IMR-90 (cell line): ENCODE measurements at regions not wholly inside any gene's neighbourhood (a gene's known extent, or its start where the extent isn't known, plus 50 kb on each side); places are given as distances from the start of the nearest gene placed in this dataset.

Source experiments
- CEBPB ChIP-seq: IDR thresholded peaks from 2 replicates; pipeline ENCODE4 v1.6.1; 2012; ENCODE audit warnings: low read depth, low read length, improper control_type of control experiment
- MAFK ChIP-seq: IDR thresholded peaks from 2 replicates; pipeline ENCODE4 v1.6.1; 2012; ENCODE audit warnings: low read depth, low read length, improper control_type of control experiment
- MXI1 ChIP-seq: IDR thresholded peaks from 2 replicates; pipeline ENCODE4 v1.6.1; 2012; ENCODE audit warnings: low read depth, mild to moderate bottlenecking, low read length, moderate library complexity, borderline replicate concordance
- SMC3 ChIP-seq: fragments of 150-350 bp; IDR thresholded peaks from 2 replicates; pipeline ENCODE4 v1.6.1; 2016; ENCODE audit warnings: low read depth, mild to moderate bottlenecking, antibody characterized with exemption, low read length, moderate library complexity
- USF2 ChIP-seq: fragments of 150-350 bp; IDR thresholded peaks from 2 replicates; pipeline ENCODE4 v1.6.1; 2017; ENCODE audit warnings: mild to moderate bottlenecking, antibody characterized with exemption, low read length, low read depth

DNA sequence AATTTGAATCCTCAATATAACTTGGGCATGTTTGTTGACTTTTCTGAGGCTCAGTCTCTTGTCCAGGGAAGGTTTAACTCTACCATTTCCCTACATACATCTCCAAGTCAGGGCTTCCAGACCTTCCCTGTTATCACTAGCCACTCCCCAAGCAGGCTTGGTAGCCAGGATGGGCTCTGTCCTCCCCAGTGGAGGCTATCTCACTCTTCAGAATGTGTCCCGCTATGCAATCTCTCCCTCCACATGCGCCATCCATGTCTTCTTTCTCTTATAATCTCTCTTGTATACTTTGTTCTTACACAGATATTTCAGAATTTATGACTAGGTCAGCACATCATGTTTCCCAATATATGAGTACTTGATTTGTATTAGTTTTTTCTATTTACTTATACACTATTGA lies 310.4 kb downstream of the HGF start (continued):
- no peak for TF ChIP-seq SMC3
- no peak for TF ChIP-seq CEBPB
- no peak for TF ChIP-seq USF2
- TF ChIP-seq MXI1, result no peak
- no peak; the same call in 1 of the 2 replicates for TF ChIP-seq MAFK
